ENCODE measurements at regions not wholly inside any gene's neighbourhood (a gene's known extent, or its start where the extent isn't known, plus 50 kb on each side); places are given as distances from the start of the nearest gene placed in this dataset.

DNA sequence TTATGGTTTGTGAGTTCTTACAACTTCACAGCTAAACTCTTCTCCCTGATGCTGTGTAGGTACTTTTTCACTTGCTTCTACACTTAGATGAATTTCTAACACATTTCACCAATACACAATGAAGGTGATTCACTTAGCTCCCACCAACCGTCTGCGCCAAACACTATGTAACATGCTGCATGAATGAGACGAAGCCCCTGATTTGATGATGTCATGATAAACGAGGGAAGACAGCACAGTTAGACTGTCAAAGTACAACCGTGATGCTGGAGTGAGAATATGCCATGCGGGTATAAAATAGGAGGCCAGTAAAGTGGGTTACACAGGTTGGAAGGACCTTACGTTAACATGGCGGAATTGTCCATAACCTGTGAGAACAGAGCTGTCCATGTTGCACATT lies 100.8 kb downstream of the KCNA4 start:
- no peak overlapping the region for H3K9ac ChIP-seq (ENCODE audit: low read length)
- no peak overlapping the region for H2AFZ ChIP-seq (ENCODE audit: low read depth, low read length, severe bottlenecking)
- no peaks in the 10 kb centered on the region for H3K9me2 ChIP-seq (replicated peaks; ENCODE audit: insufficient read depth, low read length)
- TF ChIP-seq EZH2phosphoT487 (conservative IDR thresholded peaks at IDR 0.05; ENCODE audit: low read length), result no peak
- H3F3A ChIP-seq (ENCODE audit: insufficient read depth), result no peaks in the 10 kb centered on the region
- no peaks in the 10 kb centered on the region for H3K36me3 ChIP-seq (ENCODE audit: low read length)
- no peaks in the 10 kb centered on the region for H3K27me3 ChIP-seq (ENCODE audit: low read length)
- no peak overlapping the region for H3K27ac ChIP-seq (ENCODE audit: low read depth, low read length)
- H3K79me2 ChIP-seq (ENCODE audit: insufficient read depth, low read length), result no peaks in the 10 kb centered on the region
- no peaks in the 10 kb centered on the region for H3K9me3 ChIP-seq (ENCODE audit: insufficient read depth, low read length)
- no peaks in the 10 kb centered on the region for H4K20me1 ChIP-seq (ENCODE audit: low read depth, low read length)
- H3K4me3 ChIP-seq (ENCODE audit: insufficient read depth, low read length, poor library complexity, severe bottlenecking), result no peak overlapping the region
- H3K4me2 ChIP-seq (ENCODE audit: low read depth, low read length, poor library complexity, severe bottlenecking), result no peak overlapping the region

DNA sequence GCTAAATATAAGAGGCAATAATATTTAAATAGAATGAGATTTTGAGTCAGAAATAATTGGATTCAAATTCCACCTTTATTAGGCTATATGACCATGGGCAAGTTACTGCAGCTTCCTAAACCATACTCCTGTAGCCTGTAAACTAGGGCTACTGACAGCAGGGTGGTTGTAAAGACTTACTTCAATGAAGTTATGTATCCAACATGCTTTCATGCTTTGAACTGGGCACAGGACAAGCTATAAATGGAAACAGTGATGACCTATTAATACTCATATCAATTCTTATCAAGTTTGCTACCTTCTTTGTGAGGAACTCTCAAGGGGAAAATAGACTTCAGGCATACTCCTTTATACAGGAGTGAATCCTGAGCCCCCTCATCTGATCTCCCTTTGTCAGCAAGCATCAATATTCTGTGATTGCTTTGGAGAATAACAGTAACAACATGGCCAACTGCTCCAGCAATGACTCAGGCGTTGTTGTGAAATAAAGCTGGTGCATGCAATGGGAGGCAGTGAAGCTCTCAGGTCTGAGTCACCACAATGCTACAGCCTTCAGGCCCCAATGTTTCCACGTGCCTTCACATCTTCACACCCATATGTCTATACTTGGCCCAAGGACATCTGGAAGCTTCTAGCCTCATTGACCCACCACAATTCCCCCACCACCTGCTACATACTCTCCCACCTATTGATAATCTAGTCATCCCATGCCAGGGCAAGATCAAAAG lies 102.5 kb downstream of the KCNA4 start:
- Histone ChIP-seq H3K79me2 (ENCODE audit: insufficient read depth, low read length) (no peaks in the 10 kb centered on the region), H3K4me2 (ENCODE audit: low read depth, low read length, poor library complexity, severe bottlenecking) (no peak overlapping the region), H3K9me3 (ENCODE audit: insufficient read depth, low read length) (no peaks in the 10 kb centered on the region), H3K36me3 (ENCODE audit: low read length) (no peaks in the 10 kb centered on the region), H4K20me1 (ENCODE audit: low read depth, low read length) (no peaks in the 10 kb centered on the region), H3K4me3 (ENCODE audit: insufficient read depth, low read length, poor library complexity, severe bottlenecking) (no peak overlapping the region), H3K27me3 (ENCODE audit: low read length) (no peaks in the 10 kb centered on the region), H3K9me2 (replicated peaks; ENCODE audit: insufficient read depth, low read length) (no peaks in the 10 kb centered on the region), H3K9ac (ENCODE audit: low read length) (no peak overlapping the region), H3K27ac (ENCODE audit: low read depth, low read length) (no peak overlapping the region), H3F3A (ENCODE audit: insufficient read depth) (no peaks in the 10 kb centered on the region), H2AFZ (ENCODE audit: low read depth, low read length, severe bottlenecking) (no peak overlapping the region)
- no peak for TF ChIP-seq CTCF (IDR thresholded peaks at IDR 0.05; ENCODE audit: insufficient read depth, low read length, poor library complexity, severe bottlenecking)
- no peak for TF ChIP-seq EZH2phosphoT487 (conservative IDR thresholded peaks at IDR 0.05; ENCODE audit: low read length)

GRCh38 chr11:29913352-29913751 lies 103.5 kb downstream of the KCNA4 start:
- H3K9me2 ChIP-seq (replicated peaks; ENCODE audit: insufficient read depth, low read length), result no peaks in the 10 kb centered on the region
- no peak overlapping the region for H3K9ac ChIP-seq (ENCODE audit: low read length)
- no peak overlapping the region for H3K27ac ChIP-seq (ENCODE audit: low read depth, low read length)
- no peaks in the 10 kb centered on the region for H3K9me3 ChIP-seq (ENCODE audit: insufficient read depth, low read length)
- H3K27me3 ChIP-seq (ENCODE audit: low read length), result no peaks in the 10 kb centered on the region
- TF ChIP-seq CTCF (IDR thresholded peaks at IDR 0.05; ENCODE audit: insufficient read depth, low read length, poor library complexity, severe bottlenecking), result no peak
- no peak for TF ChIP-seq EZH2phosphoT487 (conservative IDR thresholded peaks at IDR 0.05; ENCODE audit: low read length)
- H3K4me3 ChIP-seq (ENCODE audit: insufficient read depth, low read length, poor library complexity, severe bottlenecking), result no peak overlapping the region
- no peaks in the 10 kb centered on the region for H4K20me1 ChIP-seq (ENCODE audit: low read depth, low read length)
- H3F3A ChIP-seq (ENCODE audit: insufficient read depth), result no peaks in the 10 kb centered on the region
- H3K79me2 ChIP-seq (ENCODE audit: insufficient read depth, low read length), result no peaks in the 10 kb centered on the region
- no peak overlapping the region for H3K4me2 ChIP-seq (ENCODE audit: low read depth, low read length, poor library complexity, severe bottlenecking)
- no peak overlapping the region for H2AFZ ChIP-seq (ENCODE audit: low read depth, low read length, severe bottlenecking)
- no peaks in the 10 kb centered on the region for H3K36me3 ChIP-seq (ENCODE audit: low read length)

GRCh38 chr11:29900382-29900781 lies 116.4 kb downstream of the KCNA4 start:
- H4K20me1 ChIP-seq (ENCODE audit: low read depth, low read length), result no peaks in the 10 kb centered on the region
- H3K4me3 ChIP-seq (ENCODE audit: insufficient read depth, low read length, poor library complexity, severe bottlenecking), result no peak overlapping the region
- no peaks in the 10 kb centered on the region for H3K36me3 ChIP-seq (ENCODE audit: low read length)
- no peaks in the 10 kb centered on the region for H3K79me2 ChIP-seq (ENCODE audit: insufficient read depth, low read length)
- H3K27me3 ChIP-seq (ENCODE audit: low read length), result no peaks in the 10 kb centered on the region
- H3K9me2 ChIP-seq (replicated peaks; ENCODE audit: insufficient read depth, low read length), result no peaks in the 10 kb centered on the region
- no peaks in the 10 kb centered on the region for H3F3A ChIP-seq (ENCODE audit: insufficient read depth)
- no peak for TF ChIP-seq EZH2phosphoT487 (conservative IDR thresholded peaks at IDR 0.05; ENCODE audit: low read length)
- no peak overlapping the region for H3K27ac ChIP-seq (ENCODE audit: low read depth, low read length)
- no peak overlapping the region for H2AFZ ChIP-seq (ENCODE audit: low read depth, low read length, severe bottlenecking)
- H3K9ac ChIP-seq (ENCODE audit: low read length), result no peak overlapping the region
- H3K9me3 ChIP-seq (ENCODE audit: insufficient read depth, low read length), result no peaks in the 10 kb centered on the region
- no peak overlapping the region for H3K4me2 ChIP-seq (ENCODE audit: low read depth, low read length, poor library complexity, severe bottlenecking)

Measured in SU-DHL-6 (cell line).